GM23338 (cell line): ENCODE measurements at regions not wholly inside any gene's neighbourhood (a gene's known extent, or its start where the extent isn't known, plus 50 kb on each side); places are given as distances from the start of the nearest gene placed in this dataset.

Experiments
- ATAC-seq: fragments of 200-7000 bp; cut with Tn5 transposase; 3 replicates; pipeline ENCODE4 v1.9.1; 2020
- DNase-seq: peaks from one replicate; pipeline ENCODE4 v3.0.0-alpha.2; 2015; ENCODE audit warnings: low spot score
- H2AFZ ChIP-seq: fragments of 200-600 bp; sonication (generic); 2 replicates; pipeline ENCODE4 v1.8.0; 2016; ENCODE audit warnings: antibody characterized with exemption, mild to moderate bottlenecking, moderate library complexity
- H3F3A ChIP-seq: fragments of 200-600 bp; sonication (generic); replicated peaks from 2 replicates; pipeline ENCODE4 v1.8.0; 2017; ENCODE audit warnings: antibody characterized with exemption, mixed run types, low read depth
- H3K27ac ChIP-seq: fragments of 200-600 bp; sonication (generic); 2 replicates; pipeline ENCODE4 v1.6.1; 2016; ENCODE audit warnings: low read depth
- H3K27me3 ChIP-seq: fragments of 200-600 bp; sonication (generic); 2 replicates; pipeline ENCODE4 v1.8.0; 2016; ENCODE audit warnings: mild to moderate bottlenecking, mixed run types, moderate library complexity; ENCODE audit not compliant: insufficient read depth
- H3K36me3 ChIP-seq: fragments of 200-600 bp; sonication (generic); 2 replicates; pipeline ENCODE4 v1.8.0; 2016; ENCODE audit warnings: mild to moderate bottlenecking; ENCODE audit not compliant: insufficient read depth
- H3K4me1 ChIP-seq: fragments of 200-600 bp; sonication (generic); 2 replicates; pipeline ENCODE4 v1.8.0; 2016; ENCODE audit warnings: mild to moderate bottlenecking, moderate library complexity; ENCODE audit not compliant: insufficient read depth
- H3K4me2 ChIP-seq: fragments of 200-600 bp; sonication (generic); 2 replicates; pipeline ENCODE4 v1.7.1; 2017; ENCODE audit warnings: mixed run types
- H3K4me3 ChIP-seq: fragments of 200-600 bp; sonication (generic); 2 replicates; pipeline ENCODE4 v1.6.1; 2016; ENCODE audit warnings: mixed run types
- H3K79me2 ChIP-seq: fragments of 200-600 bp; sonication (generic); replicated peaks from 2 replicates; pipeline ENCODE4 v1.8.0; 2017; ENCODE audit warnings: mild to moderate bottlenecking; ENCODE audit not compliant: insufficient read depth
- H3K9me2 ChIP-seq: fragments of 200-600 bp; sonication (generic); 2 replicates; pipeline ENCODE4 v1.8.0; 2017; ENCODE audit not compliant: insufficient read depth
- H4K20me1 ChIP-seq: fragments of 200-600 bp; sonication (generic); replicated peaks from 2 replicates; pipeline ENCODE4 v1.8.0; 2017; ENCODE audit warnings: mild to moderate bottlenecking; ENCODE audit not compliant: insufficient read depth
- H3K27ac Mint-ChIP-seq: 2 replicates; pipeline ENCODE4 v1.8.0; 2020; ENCODE audit warnings: inconsistent platforms, mild to moderate bottlenecking, moderate library complexity, mixed read lengths
- H3K27me3 Mint-ChIP-seq: 3 replicates; pipeline ENCODE4 v1.8.0; 2022; ENCODE audit warnings: low read depth, mild to moderate bottlenecking, moderate library complexity, mixed read lengths, inconsistent platforms; ENCODE audit not compliant: insufficient read depth, poor library complexity
- H3K36me3 Mint-ChIP-seq: 3 replicates; pipeline ENCODE4 v1.8.0; 2021; ENCODE audit warnings: low read depth, mild to moderate bottlenecking, inconsistent platforms, moderate library complexity, mixed read lengths
- H3K4me1 Mint-ChIP-seq: 3 replicates; pipeline ENCODE4 v1.8.0; 2020; ENCODE audit warnings: mild to moderate bottlenecking, inconsistent platforms, mixed read lengths
- H3K4me3 Mint-ChIP-seq: 3 replicates; pipeline ENCODE4 v1.8.0; 2021; ENCODE audit warnings: moderate library complexity, mild to moderate bottlenecking, inconsistent platforms, mixed read lengths
- H3K9me3 Mint-ChIP-seq: 3 replicates; pipeline ENCODE4 v1.8.0; 2020; ENCODE audit warnings: moderate library complexity, mild to moderate bottlenecking, inconsistent platforms, mixed read lengths
- CREB1 ChIP-seq: fragments of 250-450 bp; sonication (Bioruptor Pico); IDR thresholded peaks from 2 replicates; pipeline ENCODE4 v1.5.0; 2020; ENCODE audit warnings: low read depth, mild to moderate bottlenecking, moderate library complexity
- EZH2phosphoT487 ChIP-seq: fragments of 200-600 bp; sonication (generic); IDR thresholded peaks from one replicate; pipeline ENCODE4 v1.8.1; 2018; ENCODE audit warnings: antibody characterized with exemption; ENCODE audit not compliant: unreplicated experiment
- STAT1 ChIP-seq: IDR thresholded peaks from one replicate; pipeline ENCODE4 v1.6.1; 2016; ENCODE audit warnings: antibody characterized with exemption; ENCODE audit not compliant: unreplicated experiment
- ZNF331 ChIP-seq: fragments of 250-450 bp; sonication (Bioruptor Pico); IDR thresholded peaks from 2 replicates; pipeline ENCODE4 v1.5.0; 2020; ENCODE audit warnings: low read depth, mild to moderate bottlenecking, moderate library complexity
- ZNF462 ChIP-seq: fragments of 250-450 bp; sonication (Bioruptor Pico); IDR thresholded peaks from 2 replicates; pipeline ENCODE4 v1.5.0; 2020; ENCODE audit warnings: mild to moderate bottlenecking, moderate library complexity

DNA sequence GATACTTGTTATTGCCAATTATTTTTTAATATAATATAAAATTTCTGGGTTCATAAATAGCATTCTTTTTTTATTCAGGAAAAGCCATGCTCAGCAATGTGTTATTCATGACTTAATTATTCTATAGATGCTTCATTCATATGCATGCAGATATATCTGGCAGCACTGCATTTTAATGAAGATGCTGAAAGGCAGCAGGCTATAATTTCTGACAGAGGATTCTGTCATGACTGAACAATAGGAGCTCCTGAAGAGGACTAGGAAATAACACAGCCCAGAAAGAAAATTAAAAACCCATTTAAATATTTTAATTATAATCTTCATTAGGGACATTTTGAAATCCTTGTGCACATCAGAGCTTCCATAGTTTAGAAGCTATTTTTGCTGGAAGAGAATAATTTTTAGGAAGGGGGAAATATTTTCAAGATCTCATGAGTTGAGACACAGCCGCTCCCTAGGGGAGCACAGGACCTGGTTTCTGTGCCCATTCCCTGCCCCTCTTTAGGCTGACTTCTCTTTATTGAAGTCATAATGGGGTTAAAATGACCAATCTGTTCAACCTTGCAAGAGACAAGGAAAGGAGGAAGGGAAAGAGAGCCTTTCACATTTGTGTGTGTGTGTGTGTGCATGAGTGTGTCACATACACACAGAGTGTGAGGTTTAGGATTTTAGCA lies 83.9 kb downstream of the RPE65 start:
- no peak overlapping the region for H3K27ac ChIP-seq
- peaks cover 5% of the 10 kb centered on the region for H3K27me3 Mint-ChIP-seq
- no peak overlapping the region for H3K27ac Mint-ChIP-seq

More for the DNA sequence above, 83.9 kb downstream of the RPE65 start:
- no peaks in the 10 kb centered on the region for H3K9me3 Mint-ChIP-seq
- Histone ChIP-seq H4K20me1 (no peaks in the 10 kb centered on the region), H3K79me2 (no peaks in the 10 kb centered on the region), H3K9me2 (no peaks in the 10 kb centered on the region; the same call in 1 of the 2 replicates), H2AFZ (no peak overlapping the region; the same call in 1 of the 2 replicates), H3K4me1 (0 out of 2 replicates have a peak, but pooled peaks cover 15% of the 10 kb centered on the region), H3K4me3 (no peak overlapping the region), H3K36me3 (no peaks in the 10 kb centered on the region), H3F3A (no peaks in the 10 kb centered on the region), H3K27me3 (no peaks in the 10 kb centered on the region), H3K4me2 (no peak overlapping the region)
- no peaks in the 10 kb centered on the region for H3K36me3 Mint-ChIP-seq
- TF ChIP-seq ZNF462 (no peak), EZH2phosphoT487 (no peak), CREB1 (no peak), STAT1 (no peak), ZNF331 (no peak)
- ATAC-seq, result no peak
- H3K4me3 Mint-ChIP-seq, result no peak overlapping the region
- peaks cover 13% of the 10 kb centered on the region for H3K4me1 Mint-ChIP-seq
- DNase-seq, result no peak
